ENCODE measurements at regions not wholly inside any gene's neighbourhood (a gene's known extent, or its start where the extent isn't known, plus 50 kb on each side); places are given as distances from the start of the nearest gene placed in this dataset.

DNA sequence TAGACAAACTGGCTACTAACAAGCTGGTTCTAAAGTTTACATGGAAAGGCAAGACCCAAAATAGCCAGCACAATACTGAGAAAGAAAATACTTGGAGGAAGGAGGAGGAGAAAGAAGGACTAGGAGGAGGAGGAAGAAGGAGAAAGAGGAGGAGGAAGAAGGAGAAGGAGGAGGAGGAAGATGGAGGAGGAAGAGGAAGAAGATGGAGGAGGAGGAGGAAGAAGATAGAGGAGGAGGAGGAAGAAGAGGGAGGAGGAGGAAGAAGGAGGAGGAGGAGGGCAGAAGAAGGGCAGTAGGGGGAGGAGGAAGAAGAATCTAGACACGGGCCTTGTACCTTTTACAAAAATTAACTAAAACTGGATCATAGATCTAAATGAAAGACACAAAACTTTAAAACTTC lies 92.6 kb downstream of the METTL4 start:
- TF ChIP-seq BHLHE40 (IDR thresholded peaks at IDR 0.05; ENCODE audit: borderline replicate concordance) (no peak), FOXA1 (IDR thresholded peaks at IDR 0.05) (no peak), SP1 (IDR thresholded peaks at IDR 0.05) (no peak), L3MBTL2 (conservative IDR thresholded peaks at IDR 0.05) (no peak), ELF4 (IDR thresholded peaks at IDR 0.05) (no peak), LEF1 (IDR thresholded peaks at IDR 0.05; ENCODE audit: borderline replicate concordance) (no peak), FOXM1 (IDR thresholded peaks at IDR 0.05; ENCODE audit: borderline replicate concordance) (no peak)

Measured in HEK293T (cell line).